ENCODE measurements at regions not wholly inside any gene's neighbourhood (a gene's known extent, or its start where the extent isn't known, plus 50 kb on each side); places are given as distances from the start of the nearest gene placed in this dataset.

DNA sequence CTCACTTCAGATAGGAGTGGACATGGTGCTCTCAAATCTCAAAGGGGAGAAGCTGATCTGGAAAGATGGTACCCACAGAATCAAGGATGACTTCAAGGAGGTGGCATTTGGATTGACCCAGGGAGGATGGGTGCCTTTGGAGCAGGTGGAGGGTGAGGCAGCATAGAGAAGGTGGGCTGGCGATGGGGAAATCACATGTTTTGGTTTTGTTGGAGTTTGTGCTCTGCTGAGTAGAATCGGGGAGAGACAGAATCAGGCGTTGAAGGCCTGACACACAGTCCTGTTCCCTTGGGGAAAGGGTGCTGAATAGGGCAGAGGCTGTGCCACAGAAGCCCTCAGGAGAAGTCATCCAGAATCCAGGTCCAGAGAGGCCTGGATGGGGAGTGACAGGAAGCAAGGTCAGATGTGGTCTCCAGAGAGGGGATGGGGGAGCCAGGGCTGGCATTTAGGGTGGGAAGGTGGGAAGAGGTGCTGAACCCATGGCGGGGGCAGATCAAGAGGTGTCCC lies 291.1 kb downstream of the GLRX3 start:
- TF ChIP-seq POLR2A (IDR thresholded peaks at IDR 0.05) (no peak), CTCF (IDR thresholded peaks at IDR 0.05 in 4 of 5, conservative IDR thresholded peaks at IDR 0.05 in 1 of 5) (no peak)

GRCh38 chr10:130428936-130429335 lies 292.7 kb downstream of the GLRX3 start:
- in situ Hi-C loops (cut with MboI; ENCODE audit: low sequenced_read_pairs in 4 of 4) = no loop called here
- ATAC-seq (no peak), DNase-seq (no peak)
- Histone ChIP-seq H3K4me3 (no peak overlapping the region), H3K27me3 (no peaks in the 10 kb centered on the region), H3K27ac (no peak overlapping the region), H3K9me3 (no peaks in the 10 kb centered on the region), H3K36me3 (no peaks in the 10 kb centered on the region), H3K4me1 (no peaks in the 10 kb centered on the region)
- TF ChIP-seq CTCF (IDR thresholded peaks at IDR 0.05 in 4 of 5, conservative IDR thresholded peaks at IDR 0.05 in 1 of 5) = no peak
- intact Hi-C loops (cut with DNase I; ENCODE audit: low total_unique reads) = no loop called here

More for the DNA sequence above, 291.1 kb downstream of the GLRX3 start:
- H3K4me3 ChIP-seq = no peak overlapping the region
- no peaks in the 10 kb centered on the region for H3K9me3 ChIP-seq
- H3K27me3 ChIP-seq = no peaks in the 10 kb centered on the region
- no peaks in the 10 kb centered on the region for H3K36me3 ChIP-seq
- DNase-seq (no peak), ATAC-seq (no peak)
- H3K27ac ChIP-seq = no peak overlapping the region
- no peaks in the 10 kb centered on the region for H3K4me1 ChIP-seq
- intact Hi-C loops (cut with DNase I; ENCODE audit: low total_unique reads) = no loop called here
- in situ Hi-C loops (cut with MboI; ENCODE audit: low sequenced_read_pairs in 4 of 4) = no loop called here

DNA sequence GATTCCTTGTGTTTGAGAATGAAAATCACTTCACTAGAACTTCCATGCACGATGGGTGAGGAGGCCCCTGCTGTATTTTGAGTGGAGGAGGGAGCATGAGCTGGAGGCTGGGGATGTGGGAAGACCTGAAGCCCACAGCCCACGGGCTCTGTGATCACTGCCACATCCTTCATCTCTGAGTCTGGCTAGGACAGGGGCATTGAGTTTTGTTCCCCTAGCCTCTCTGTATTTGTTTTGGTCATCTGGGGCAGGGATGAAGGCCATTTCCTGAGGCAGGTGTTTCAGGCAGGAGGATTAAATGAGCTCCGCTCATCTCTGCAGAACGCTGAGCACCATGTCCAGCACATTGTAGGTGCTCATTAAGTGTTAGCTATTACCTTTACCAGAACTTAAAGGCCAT lies 293.6 kb downstream of the GLRX3 start:
- ATAC-seq = no peak
- no peak overlapping the region for H3K4me3 ChIP-seq
- H3K9me3 ChIP-seq = no peaks in the 10 kb centered on the region
- in situ Hi-C loops (cut with MboI; ENCODE audit: low sequenced_read_pairs in 4 of 4) (no loop called here), intact Hi-C loops (cut with DNase I; ENCODE audit: low total_unique reads) (no loop called here)
- DNase-seq = no peak
- TF ChIP-seq CTCF (IDR thresholded peaks at IDR 0.05 in 4 of 5, conservative IDR thresholded peaks at IDR 0.05 in 1 of 5) (no peak), POLR2A (IDR thresholded peaks at IDR 0.05) (no peak)
- no peaks in the 10 kb centered on the region for H3K4me1 ChIP-seq
- no peaks in the 10 kb centered on the region for H3K27me3 ChIP-seq
- H3K36me3 ChIP-seq = no peaks in the 10 kb centered on the region
- H3K27ac ChIP-seq = no peak overlapping the region

DNA sequence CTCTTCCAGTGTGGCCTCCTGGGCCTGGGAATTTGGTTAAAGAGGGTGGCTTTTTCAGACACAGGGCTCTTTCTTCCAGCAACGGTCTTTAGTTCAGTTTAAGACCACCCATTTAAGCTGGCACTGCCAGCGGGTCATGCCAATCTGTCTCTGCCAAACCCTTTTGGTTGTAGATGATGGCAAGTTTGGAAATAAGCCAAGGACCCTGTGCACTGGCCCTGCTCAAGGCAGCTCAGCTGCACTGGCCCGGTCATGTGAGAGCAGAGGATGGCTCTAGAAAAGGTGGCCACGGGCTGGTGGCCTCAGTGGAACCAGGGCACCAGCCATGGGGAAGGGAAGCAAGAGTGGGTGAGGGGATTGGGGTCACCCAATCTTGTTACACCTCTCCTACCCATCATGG lies 294.1 kb downstream of the GLRX3 start:
- no peaks in the 10 kb centered on the region for H3K27me3 ChIP-seq
- H3K36me3 ChIP-seq = no peaks in the 10 kb centered on the region
- intact Hi-C loops (cut with DNase I; ENCODE audit: low total_unique reads) (no loop called here), in situ Hi-C loops (cut with MboI; ENCODE audit: low sequenced_read_pairs in 4 of 4) (no loop called here)
- H3K27ac ChIP-seq = no peak overlapping the region
- TF ChIP-seq POLR2A (IDR thresholded peaks at IDR 0.05) = no peak
- ATAC-seq = no peak
- no peak overlapping the region for H3K4me3 ChIP-seq
- no peaks in the 10 kb centered on the region for H3K4me1 ChIP-seq
- no peaks in the 10 kb centered on the region for H3K9me3 ChIP-seq
- no peak for DNase-seq

DNA sequence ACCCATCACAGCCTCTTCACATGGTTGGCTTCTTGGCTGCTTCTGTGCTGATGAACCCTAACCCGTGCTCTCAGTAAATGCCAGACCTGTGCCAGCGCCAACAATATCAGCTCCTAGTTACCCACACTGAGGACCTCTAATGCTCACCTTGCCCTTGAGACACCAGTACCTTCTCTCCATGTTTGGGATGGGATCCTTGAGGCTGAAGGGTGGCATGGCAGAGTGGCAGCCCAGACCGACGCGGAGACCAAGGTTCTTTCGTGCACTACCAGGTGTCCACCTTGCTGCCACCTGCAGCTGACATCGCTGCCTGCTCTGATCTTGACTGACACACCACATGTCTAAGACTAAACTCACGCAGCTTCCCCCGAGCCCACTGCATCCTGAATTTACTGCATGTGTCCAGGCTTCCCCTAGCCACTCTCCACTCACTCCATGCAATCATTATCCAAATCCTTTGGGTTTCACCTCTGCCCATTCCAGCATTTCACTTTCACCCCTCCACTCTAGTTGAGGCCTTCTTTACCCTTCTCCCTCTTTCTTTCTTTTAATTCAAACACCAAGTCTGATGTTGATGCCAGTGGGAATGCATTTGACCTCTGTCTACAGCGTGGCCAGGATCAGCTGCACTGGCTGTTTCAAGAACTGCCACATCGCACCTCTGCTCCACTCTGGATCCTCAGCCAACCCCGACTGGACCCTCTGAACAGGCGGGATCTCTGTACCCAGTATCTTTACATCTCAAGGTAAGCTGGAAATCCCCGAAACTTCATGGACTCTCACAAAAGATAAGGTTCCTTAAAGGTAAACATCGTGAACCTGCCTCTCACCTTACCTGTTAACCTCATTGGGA lies 294.9 kb downstream of the GLRX3 start:
- Histone ChIP-seq H3K4me1 (no peaks in the 10 kb centered on the region), H3K9me3 (no peaks in the 10 kb centered on the region), H3K36me3 (no peaks in the 10 kb centered on the region), H3K4me3 (no peak overlapping the region), H3K27me3 (no peaks in the 10 kb centered on the region), H3K27ac (no peak overlapping the region)
- DNase-seq (no peak), ATAC-seq (no peak)
- in situ Hi-C loops (cut with MboI; ENCODE audit: low sequenced_read_pairs in 4 of 4) = no loop called here
- TF ChIP-seq CTCF (IDR thresholded peaks at IDR 0.05 in 4 of 5, conservative IDR thresholded peaks at IDR 0.05 in 1 of 5) (no peak), POLR2A (IDR thresholded peaks at IDR 0.05) (no peak)
- intact Hi-C loops (cut with DNase I; ENCODE audit: low total_unique reads) = no loop called here
